B cell (primary cell): ENCODE measurements at regions not wholly inside any gene's neighbourhood (a gene's known extent, or its start where the extent isn't known, plus 50 kb on each side); places are given as distances from the start of the nearest gene placed in this dataset.

Experiments used
- ATAC-seq: fragments of 200-7000 bp; cut with Tn5 transposase; one replicate; pipeline ENCODE4 v1.10.0; 2021; ENCODE audit warnings: low read depth, mild to moderate bottlenecking, moderate number of reproducible peaks, moderate library complexity
- CTCF ChIA-PET: fragments of 350-600 bp; sonication (Branson Sonifier 250); formaldehyde crosslinking; loops from one replicate; lab custom pipeline; 2021; ENCODE audit warnings: antibody characterized with exemption, inconsistent platforms; lab: Charles Lee
- POLR2A ChIA-PET: fragments of 350-600 bp; sonication (Branson Sonifier 250); formaldehyde crosslinking; loops from one replicate; lab custom pipeline; 2021; ENCODE audit warnings: antibody characterized with exemption; lab: Charles Lee
- DNase-seq: peaks from one replicate; pipeline ENCODE4 v3.0.0; 2013
- H2AFZ ChIP-seq: 2 replicates; pipeline ENCODE4 v1.6.1; 2012; ENCODE audit warnings: mild to moderate bottlenecking, low read depth, low read length; ENCODE audit not compliant: insufficient read depth, poor library complexity, severe bottlenecking
- H3K27ac ChIP-seq, 2 donors: 1 replicate in 1 of 2; 2 replicates in 1 of 2; pipeline ENCODE4 v1.5.1; 2012 to 2013; ENCODE audit warnings: low read length in 2 of 2, mild to moderate bottlenecking in 2 of 2, moderate library complexity in 1 of 2
- H3K27me3 ChIP-seq, 4 experiments: fragments of 200-600 bp in 1 of 4; sonication (generic) in 1 of 4; replicated peaks in 1 of 4; 1 replicate in 2 of 4; 2 replicates in 2 of 4; pipeline versions ENCODE4 v1.6.1 to v1.7.0; 2013 to 2016; ENCODE audit warnings: low read length in 3 of 4, mild to moderate bottlenecking in 2 of 4, mixed read lengths in 1 of 4, moderate library complexity in 1 of 4; ENCODE audit not compliant: insufficient read depth in 4 of 4, control insufficient read depth in 3 of 4; ENCODE audit errors: control extremely low read depth in 1 of 4
- H3K36me3 ChIP-seq, 2 experiments: replicated peaks in 1 of 2; 1 replicate in 1 of 2; 2 replicates in 1 of 2; pipeline versions ENCODE4 v1.6.1 to v1.7.1; 2013; ENCODE audit warnings: low read length in 1 of 2; ENCODE audit not compliant: insufficient read depth in 2 of 2, control insufficient read depth in 1 of 2; ENCODE audit errors: control extremely low read depth in 1 of 2, extremely low read depth in 1 of 2
- H3K4me1 ChIP-seq, 2 donors: fragments of 200-600 bp in 1 of 2; sonication (generic) in 1 of 2; 1 replicate in 1 of 2; 2 replicates in 1 of 2; pipeline versions ENCODE4 v1.5.1 to v1.6.1; 2013 to 2017; ENCODE audit warnings: low read length in 2 of 2; ENCODE audit not compliant: control insufficient read depth in 2 of 2, insufficient read depth in 2 of 2
- H3K4me2 ChIP-seq: replicated peaks from 2 replicates; pipeline ENCODE3; 2012; ENCODE audit warnings: mild to moderate bottlenecking, low read depth, low read length; ENCODE audit not compliant: poor library complexity, severe bottlenecking
- H3K4me3 ChIP-seq, 5 experiments: fragments of 200-600 bp in 1 of 5; sonication (generic) in 1 of 5; 1 replicate in 3 of 5; 2 replicates in 2 of 5; pipeline versions ENCODE4 v1.5.1 to v1.7.0; 2011 to 2016; ENCODE audit warnings: low read length in 4 of 5, mild to moderate bottlenecking in 4 of 5, low read depth in 2 of 5, control low read depth in 1 of 5, moderate library complexity in 1 of 5; ENCODE audit not compliant: insufficient read depth in 1 of 5; ENCODE audit errors: control extremely low read depth in 1 of 5, extremely low read depth in 1 of 5
- H3K79me2 ChIP-seq: fragments of 200-600 bp; sonication (generic); one replicate; pipeline ENCODE4 v1.6.0; 2016; ENCODE audit warnings: low read length; ENCODE audit not compliant: control insufficient read depth, insufficient read depth
- H3K9ac ChIP-seq: fragments of 200-600 bp; sonication (generic); 2 replicates; pipeline ENCODE4 v1.6.1; 2017; ENCODE audit warnings: mild to moderate bottlenecking, low read length, moderate library complexity
- H3K9me3 ChIP-seq, 3 donors: one replicate each; pipeline versions ENCODE4 v1.6.1 to v1.7.1; 2013; ENCODE audit warnings: low read length in 2 of 3; ENCODE audit not compliant: control insufficient read depth in 2 of 3, insufficient read depth in 1 of 3; ENCODE audit errors: control extremely low read depth in 1 of 3
- H4K20me1 ChIP-seq: 2 replicates; pipeline ENCODE4 v1.6.0; 2012; ENCODE audit warnings: mild to moderate bottlenecking, low read length; ENCODE audit not compliant: insufficient read depth, control insufficient read depth, poor library complexity, severe bottlenecking
- H3K27ac Mint-ChIP-seq: one replicate; pipeline ENCODE4 v1.8.0; 2021; ENCODE audit warnings: mixed read lengths
- H3K27me3 Mint-ChIP-seq: one replicate; pipeline ENCODE4 v1.8.0; 2021; ENCODE audit warnings: mixed read lengths
- H3K4me1 Mint-ChIP-seq: one replicate; pipeline ENCODE4 v1.8.0; 2021; ENCODE audit warnings: mixed read lengths
- H3K4me3 Mint-ChIP-seq: one replicate; pipeline ENCODE4 v1.8.0; 2021; ENCODE audit warnings: mixed read lengths
- H3K9me3 Mint-ChIP-seq: one replicate; pipeline ENCODE4 v1.8.0; 2022; ENCODE audit warnings: mixed read lengths; ENCODE audit not compliant: insufficient read depth
- CTCF ChIP-seq: fragments of 200-600 bp; IDR thresholded peaks from one replicate; pipeline ENCODE4 v1.8.0; 2022; ENCODE audit warnings: antibody characterized with exemption, mild to moderate bottlenecking
- EZH2 ChIP-seq: IDR thresholded peaks from 2 replicates; pipeline ENCODE4 v1.6.1; 2012; ENCODE audit warnings: borderline replicate concordance, low read depth, mild to moderate bottlenecking, moderate library complexity, low read length; ENCODE audit not compliant: insufficient read depth, poor library complexity, severe bottlenecking
- WGBS: methylation state at CpG from one replicate; pipeline ENCODE4 v1.1.5; 2013; ENCODE audit warnings: missing lambda C conversion rate; ENCODE audit not compliant: insufficient coverage; 5-methylcytosine and 5-hydroxymethylcytosine counted together
- intact Hi-C: fragments of 100-400 bp; cut with micrococcal nuclease; formaldehyde crosslinking; loops from one replicate; pipeline ENCODE4 v1.10.0; 2022

GRCh38 chr18:1455605-1456004 lies 550.9 kb downstream of the ADCYAP1 start:
- Histone ChIP-seq H3K4me2 (no peak overlapping the region), H3K27me3 (no peaks in the 10 kb centered on the region), H3K4me3 (no peak overlapping the region), H2AFZ (no peak overlapping the region), H3K36me3 (no peaks in the 10 kb centered on the region), H3K9me3 (peaks cover 0 to 3% (median 2%) of the 10 kb centered on the region in 3 donors), H3K79me2 (no peaks in the 10 kb centered on the region), H3K4me1 (no peaks in the 10 kb centered on the region), H4K20me1 (no peaks in the 10 kb centered on the region), H3K27ac (no peak overlapping the region), H3K9ac (no peak overlapping the region)
- intact Hi-C loops = no loop called here
- Mint-ChIP-seq H3K4me3 (no peak overlapping the region), H3K4me1 (no peaks in the 10 kb centered on the region), H3K27me3 (no peaks in the 10 kb centered on the region), H3K27ac (no peak overlapping the region), H3K9me3 (peaks cover 6% of the 10 kb centered on the region)
- ChIA-PET POLR2A (no interaction called here), CTCF (no interaction called here)
- DNase-seq (no peak), ATAC-seq (no peak)
- no peak for TF ChIP-seq EZH2
- no peak for TF ChIP-seq CTCF

- Mint-ChIP-seq H3K27me3 (no peaks in the 10 kb centered on the region), H3K9me3 (peaks cover 12% of the 10 kb centered on the region), H3K4me3 (no peak overlapping the region), H3K4me1 (no peaks in the 10 kb centered on the region), H3K27ac (no peak overlapping the region)
- ChIA-PET POLR2A (no interaction called here), CTCF (no interaction called here)
- no peak for TF ChIP-seq CTCF
- no peak for TF ChIP-seq EZH2
- H3K27ac ChIP-seq = no peak overlapping the region
- ATAC-seq (no peak), DNase-seq (no peak)
- H3K4me2 ChIP-seq = no peak overlapping the region
- no peaks in the 10 kb centered on the region for H4K20me1 ChIP-seq
- no peaks in the 10 kb centered on the region for H3K4me1 ChIP-seq
- no peak overlapping the region for H3K9ac ChIP-seq
- no peaks in the 10 kb centered on the region for H3K27me3 ChIP-seq
- no peak overlapping the region for H3K4me3 ChIP-seq
- H3K79me2 ChIP-seq = no peaks in the 10 kb centered on the region
- intact Hi-C loops = no loop called here
- no peak overlapping the region for H2AFZ ChIP-seq
- H3K9me3 ChIP-seq = no peaks in the 10 kb centered on the region
- 100% methylated on average over 1 of the region's 4 CpGs for WGBS
- no peaks in the 10 kb centered on the region for H3K36me3 ChIP-seq
These were observed 553.9 kb downstream of the ADCYAP1 start for GRCh38 chr18:1458547-1458946.
